ENCODE measurements at regions not wholly inside any gene's neighbourhood (a gene's known extent, or its start where the extent isn't known, plus 50 kb on each side); places are given as distances from the start of the nearest gene placed in this dataset.

GRCh38 chr5:10860645-10861422 is 99.8 kb upstream of the DAP start:
- Histone ChIP-seq H3K4me3 (no peak overlapping the region), H3K27me3 (peaks cover 34% of the 10 kb centered on the region), H3K9me3 (no peaks in the 10 kb centered on the region), H3K4me1 (peaks cover 6% of the 10 kb centered on the region), H3K36me3 (no peaks in the 10 kb centered on the region), H3K27ac (no peak overlapping the region)
- TF ChIP-seq POLR2A (IDR thresholded peaks at IDR 0.05) (no peak), CTCF (IDR thresholded peaks at IDR 0.05) (no peak), EP300 (IDR thresholded peaks at IDR 0.05) (no peak), POLR2AphosphoS5 (IDR thresholded peaks at IDR 0.05) (no peak)
- DNase-seq (ENCODE audit: low spot score in 2 of 2) = no peak
- WGBS = 89% methylated on average over 4 of the region's 4 CpGs

- peaks cover 34% of the 10 kb centered on the region for H3K27me3 ChIP-seq
- H3K4me1 ChIP-seq = peaks cover 11% of the 10 kb centered on the region
- TF ChIP-seq POLR2A (IDR thresholded peaks at IDR 0.05) (no peak), CTCF (IDR thresholded peaks at IDR 0.05) (no peak), POLR2AphosphoS5 (IDR thresholded peaks at IDR 0.05) (no peak), EP300 (IDR thresholded peaks at IDR 0.05) (no peak)
- 82% methylated on average over 9 of the region's 9 CpGs for WGBS
- no peak overlapping the region for H3K4me3 ChIP-seq
- no peaks in the 10 kb centered on the region for H3K36me3 ChIP-seq
- no peak overlapping the region for H3K27ac ChIP-seq
- DNase-seq (ENCODE audit: low spot score in 2 of 2) = no peak
- H3K9me3 ChIP-seq = no peaks in the 10 kb centered on the region
Observed at GRCh38 chr5:10860196-10860543, 99.1 kb upstream of the DAP start.

- Histone ChIP-seq H3K27me3 (peaks cover 34% of the 10 kb centered on the region), H3K36me3 (no peaks in the 10 kb centered on the region), H3K4me3 (no peak overlapping the region), H3K4me1 (peaks cover 13% of the 10 kb centered on the region), H3K9me3 (no peaks in the 10 kb centered on the region), H3K27ac (no peak overlapping the region)
- TF ChIP-seq EP300 (IDR thresholded peaks at IDR 0.05) (no peak), POLR2A (IDR thresholded peaks at IDR 0.05) (no peak), POLR2AphosphoS5 (IDR thresholded peaks at IDR 0.05) (no peak), CTCF (IDR thresholded peaks at IDR 0.05) (no peak)
- no peak for DNase-seq (ENCODE audit: low spot score in 2 of 2)
- WGBS = 73% methylated on average over 15 of the region's 15 CpGs
Observed at GRCh38 chr5:10859393-10860195, 98.6 kb upstream of the DAP start.

GRCh38 chr5:10858945-10859344 is 97.9 kb upstream of the DAP start:
- Histone ChIP-seq H3K4me1 (peaks cover 17% of the 10 kb centered on the region), H3K27ac (no peak overlapping the region), H3K36me3 (no peaks in the 10 kb centered on the region), H3K9me3 (no peaks in the 10 kb centered on the region), H3K4me3 (no peak overlapping the region), H3K27me3 (peaks cover 34% of the 10 kb centered on the region)
- no peak for DNase-seq (ENCODE audit: low spot score in 2 of 2)
- 86% methylated on average over 9 of the region's 9 CpGs for WGBS
- TF ChIP-seq POLR2A (IDR thresholded peaks at IDR 0.05) (no peak), POLR2AphosphoS5 (IDR thresholded peaks at IDR 0.05) (no peak), CTCF (IDR thresholded peaks at IDR 0.05) (no peak), EP300 (IDR thresholded peaks at IDR 0.05) (no peak)

GRCh38 chr5:10858307-10858706 is 97.3 kb upstream of the DAP start:
- H3K27me3 ChIP-seq = peaks cover 34% of the 10 kb centered on the region
- WGBS = 72% methylated on average over 5 of the region's 5 CpGs
- H3K9me3 ChIP-seq = no peaks in the 10 kb centered on the region
- no peak for TF ChIP-seq POLR2AphosphoS5 (IDR thresholded peaks at IDR 0.05)
- TF ChIP-seq POLR2A (IDR thresholded peaks at IDR 0.05) = no peak
- TF ChIP-seq EP300 (IDR thresholded peaks at IDR 0.05) = no peak
- TF ChIP-seq CTCF (IDR thresholded peaks at IDR 0.05) = no peak
- H3K4me3 ChIP-seq = no peak overlapping the region
- H3K27ac ChIP-seq = no peak overlapping the region
- DNase-seq (ENCODE audit: low spot score in 2 of 2) = no peak
- H3K4me1 ChIP-seq = peaks cover 18% of the 10 kb centered on the region
- H3K36me3 ChIP-seq = no peaks in the 10 kb centered on the region

Data from suprapubic skin (tissue), 4 donors.